HepG2 (cell line): ENCODE measurements at regions not wholly inside any gene's neighbourhood (a gene's known extent, or its start where the extent isn't known, plus 50 kb on each side); places are given as distances from the start of the nearest gene placed in this dataset.

Source experiments
- CSRNP1 ChIP-seq: sonication (generic); formaldehyde crosslinking; IDR thresholded peaks from 2 replicates; pipeline ENCODE4 v1.8.1; 2023; ENCODE audit warnings: mild to moderate bottlenecking, missing genetic modification reagents
- CSRNP2 ChIP-seq: sonication (generic); formaldehyde crosslinking; conservative IDR thresholded peaks from 2 replicates; pipeline ENCODE4 v1.8.0; 2022; ENCODE audit warnings: low read depth, missing genetic modification reagents
- EP300 ChIP-seq, 3 experiments: sonication (generic) in 1 of 3; formaldehyde crosslinking in 1 of 3; IDR thresholded peaks; 2 replicates each; pipeline versions ENCODE4 v1.5.1 to v1.6.1; 2011 to 2020; ENCODE audit warnings: low read depth in 2 of 3, low read length in 2 of 3, borderline replicate concordance in 1 of 3, improper control_type of control experiment in 1 of 3, mild to moderate bottlenecking in 1 of 3, missing genetic modification reagents in 1 of 3, moderate library complexity in 1 of 3
- GPN1 ChIP-seq: sonication (generic); formaldehyde crosslinking; IDR thresholded peaks from 2 replicates; pipeline ENCODE4 v1.5.1; 2020; ENCODE audit warnings: missing genetic modification reagents, borderline replicate concordance
- HBP1 ChIP-seq: IDR thresholded peaks from 2 replicates; pipeline ENCODE4 v1.6.1; 2016; ENCODE audit warnings: low read depth, control low read depth
- MEF2D ChIP-seq: sonication (generic); formaldehyde crosslinking; IDR thresholded peaks from 2 replicates; pipeline ENCODE4 v1.5.1; 2020; ENCODE audit warnings: mild to moderate bottlenecking, missing genetic modification reagents
- NPAS2 ChIP-seq: sonication (generic); formaldehyde crosslinking; IDR thresholded peaks from 2 replicates; pipeline ENCODE4 v1.8.0; 2022; ENCODE audit warnings: mild to moderate bottlenecking, missing genetic modification reagents, borderline replicate concordance
- NR2F2 ChIP-seq: IDR thresholded peaks from 2 replicates; pipeline ENCODE4 v1.6.1; 2012; ENCODE audit warnings: low read depth, inconsistent platforms, borderline replicate concordance
- RNF2 ChIP-seq: fragments of 450-650 bp; conservative IDR thresholded peaks from 2 replicates; pipeline ENCODE4 v1.6.1; 2016; ENCODE audit warnings: low read depth
- TOE1 ChIP-seq: sonication (generic); formaldehyde crosslinking; IDR thresholded peaks from 2 replicates; pipeline ENCODE4 v1.4.0; 2020; ENCODE audit warnings: mild to moderate bottlenecking, missing genetic modification reagents
- YEATS4 ChIP-seq: sonication (generic); formaldehyde crosslinking; IDR thresholded peaks from 2 replicates; pipeline ENCODE4 v1.4.0; 2020; ENCODE audit warnings: missing genetic modification reagents, borderline replicate concordance
- ZFX ChIP-seq: sonication (generic); formaldehyde crosslinking; IDR thresholded peaks from 2 replicates; pipeline ENCODE4 v1.4.0; 2020; ENCODE audit warnings: mild to moderate bottlenecking, low read depth, missing genetic modification reagents, moderate library complexity
- ZMAT3 ChIP-seq: sonication (generic); formaldehyde crosslinking; conservative IDR thresholded peaks from 2 replicates; pipeline ENCODE4 v1.7.0; 2021; ENCODE audit warnings: missing genetic modification reagents
- ZNF256 ChIP-seq: sonication (generic); formaldehyde crosslinking; conservative IDR thresholded peaks from 2 replicates; pipeline ENCODE4 v1.4.0; 2020; ENCODE audit warnings: missing genetic modification reagents
- ZNF337 ChIP-seq: sonication (generic); formaldehyde crosslinking; IDR thresholded peaks from 2 replicates; pipeline ENCODE4 v1.5.1; 2020; ENCODE audit warnings: missing genetic modification reagents, low read depth, mild to moderate bottlenecking, borderline replicate concordance
- TF ChIP-seq, protein P1 (sequence below): IDR thresholded peaks from 2 replicates; pipeline ENCODE4 v1.6.1; 2018; ENCODE audit warnings: missing genetic modification reagents, mild to moderate bottlenecking, missing compliant biosample characterization
- TF ChIP-seq, protein P2 (sequence below): IDR thresholded peaks from 2 replicates; pipeline ENCODE4 v1.6.1; 2016; ENCODE audit warnings: missing compliant biosample characterization, missing genetic modification reagents, borderline replicate concordance

DNA sequence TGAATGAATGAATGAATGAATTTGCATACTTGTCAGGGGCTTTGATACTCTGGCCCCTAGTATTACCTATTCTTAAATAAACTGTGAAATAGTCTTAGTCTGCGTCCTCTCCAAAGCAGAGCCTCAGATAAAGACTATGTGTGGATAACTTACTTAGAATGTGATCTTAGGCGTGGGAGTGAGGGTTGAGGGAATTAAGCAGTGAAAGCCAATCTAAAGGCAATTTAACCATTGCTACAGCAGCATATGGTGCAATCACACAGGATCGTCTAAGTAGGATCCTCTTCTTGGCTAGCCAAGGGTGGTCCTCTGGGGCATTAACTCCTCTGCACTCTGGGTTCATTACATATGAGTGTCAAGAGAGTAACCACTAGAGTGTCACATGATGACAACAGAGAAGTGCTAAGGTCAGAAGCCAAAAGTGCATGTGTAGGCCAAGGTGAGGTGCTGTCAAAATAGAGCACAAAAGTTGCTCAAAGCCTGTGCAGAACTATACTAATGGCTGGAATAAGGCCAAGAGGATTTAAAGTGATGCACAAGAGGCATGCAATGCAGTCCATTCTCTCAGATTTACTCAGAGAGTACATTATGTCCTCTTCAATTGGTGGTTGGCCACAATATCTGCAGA, 274.4 kb upstream of the SEMA6A start (continued):
- TF ChIP-seq ZMAT3 (CRISPR knock-in tag) (no peak), NPAS2 (CRISPR knock-in tag) (no peak), MEF2D (CRISPR knock-in tag) (0 out of 2 replicates have a peak, but pooled peaks have one; percentile 27), ZNF337 (no peak), TOE1 (CRISPR knock-in tag) (no peak), GPN1 (no peak), NR2F2 (peak; percentile 72), HBP1 (no peak), YEATS4 (CRISPR knock-in tag) (no peak), ZFX (CRISPR knock-in tag) (no peak), CSRNP1 (CRISPR knock-in tag) (no peak), ZNF256 (no peak), CSRNP2 (CRISPR knock-in tag) (no peak), RNF2 (no peak), EP300 (IDR thresholded peaks at IDR 0.05; ENCODE audit: low read depth in 2 of 2, low read length in 2 of 2) (peak in 1 of 2 experiments; percentile 68; a peak in 1 of 4 replicates), EP300 (CRISPR knock-in tag; IDR thresholded peaks at IDR 0.05; ENCODE audit: borderline replicate concordance) (no peak)
- TF ChIP-seq, protein P1, sequence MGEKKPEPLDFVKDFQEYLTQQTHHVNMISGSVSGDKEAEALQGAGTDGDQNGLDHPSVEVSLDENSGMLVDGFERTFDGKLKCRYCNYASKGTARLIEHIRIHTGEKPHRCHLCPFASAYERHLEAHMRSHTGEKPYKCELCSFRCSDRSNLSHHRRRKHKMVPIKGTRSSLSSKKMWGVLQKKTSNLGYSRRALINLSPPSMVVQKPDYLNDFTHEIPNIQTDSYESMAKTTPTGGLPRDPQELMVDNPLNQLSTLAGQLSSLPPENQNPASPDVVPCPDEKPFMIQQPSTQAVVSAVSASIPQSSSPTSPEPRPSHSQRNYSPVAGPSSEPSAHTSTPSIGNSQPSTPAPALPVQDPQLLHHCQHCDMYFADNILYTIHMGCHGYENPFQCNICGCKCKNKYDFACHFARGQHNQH: no peak
- TF ChIP-seq, protein P2, sequence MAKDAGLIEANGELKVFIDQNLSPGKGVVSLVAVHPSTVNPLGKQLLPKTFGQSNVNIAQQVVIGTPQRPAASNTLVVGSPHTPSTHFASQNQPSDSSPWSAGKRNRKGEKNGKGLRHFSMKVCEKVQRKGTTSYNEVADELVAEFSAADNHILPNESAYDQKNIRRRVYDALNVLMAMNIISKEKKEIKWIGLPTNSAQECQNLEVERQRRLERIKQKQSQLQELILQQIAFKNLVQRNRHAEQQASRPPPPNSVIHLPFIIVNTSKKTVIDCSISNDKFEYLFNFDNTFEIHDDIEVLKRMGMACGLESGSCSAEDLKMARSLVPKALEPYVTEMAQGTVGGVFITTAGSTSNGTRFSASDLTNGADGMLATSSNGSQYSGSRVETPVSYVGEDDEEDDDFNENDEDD (CRISPR knock-in tag): no peak
